ENCODE measurements at regions not wholly inside any gene's neighbourhood (a gene's known extent, or its start where the extent isn't known, plus 50 kb on each side); places are given as distances from the start of the nearest gene placed in this dataset.
"Not testable (repeated sequence)": the region's sequence is repeated elsewhere in the genome, so short reads cannot be mapped to it uniquely, and the experiment has no call there.

DNA sequence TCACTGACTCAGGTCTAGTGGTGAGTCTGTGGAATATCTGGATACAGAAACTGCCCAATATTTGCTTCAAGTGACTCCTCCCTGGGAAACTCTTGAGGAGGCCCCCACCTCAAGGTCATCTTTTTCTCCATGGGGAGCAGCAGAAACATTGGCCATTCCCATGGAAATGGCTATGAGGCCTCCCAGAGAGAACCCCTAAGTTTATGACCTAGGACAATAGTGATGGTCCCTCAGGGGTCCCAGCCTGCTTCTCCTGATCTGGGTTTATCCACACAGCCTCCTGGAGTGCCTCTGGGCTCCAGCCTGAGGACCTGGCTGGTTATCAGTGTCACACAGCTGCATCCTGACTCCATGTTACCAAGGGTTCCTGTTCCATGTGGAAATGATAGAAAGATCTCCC, 131.2 kb downstream of the ZNF280B start:
- Histone ChIP-seq H3K4me3 (no peak overlapping the region), H3K9me3 (ENCODE audit: control insufficient read depth in 4 of 4, insufficient read depth in 3 of 4, low read length in 3 of 4) (no peaks in the 10 kb centered on the region), H3K27ac (ENCODE audit: low read depth in 1 of 2, low read length in 1 of 2) (no peak overlapping the region), H3K27me3 (ENCODE audit: control insufficient read depth in 3 of 3, insufficient read depth in 3 of 3, low read length in 2 of 3) (peaks cover 0 to 5% (median 0%) of the 10 kb centered on the region in 3 donors), H3K4me1 (ENCODE audit: control insufficient read depth in 5 of 5, insufficient read depth in 5 of 5, low read length in 5 of 5) (no peaks in the 10 kb centered on the region), H3K36me3 (ENCODE audit: control insufficient read depth in 4 of 4, insufficient read depth in 4 of 4, low read length in 4 of 4) (no peaks in the 10 kb centered on the region), H3K9ac (ENCODE audit: insufficient read depth in 1 of 2, low read length in 2 of 2) (no peak overlapping the region)
- ATAC-seq (ENCODE audit: insufficient read depth, low FRiP score) (no peak), DNase-seq (no peak)
- TF ChIP-seq, protein P1, sequence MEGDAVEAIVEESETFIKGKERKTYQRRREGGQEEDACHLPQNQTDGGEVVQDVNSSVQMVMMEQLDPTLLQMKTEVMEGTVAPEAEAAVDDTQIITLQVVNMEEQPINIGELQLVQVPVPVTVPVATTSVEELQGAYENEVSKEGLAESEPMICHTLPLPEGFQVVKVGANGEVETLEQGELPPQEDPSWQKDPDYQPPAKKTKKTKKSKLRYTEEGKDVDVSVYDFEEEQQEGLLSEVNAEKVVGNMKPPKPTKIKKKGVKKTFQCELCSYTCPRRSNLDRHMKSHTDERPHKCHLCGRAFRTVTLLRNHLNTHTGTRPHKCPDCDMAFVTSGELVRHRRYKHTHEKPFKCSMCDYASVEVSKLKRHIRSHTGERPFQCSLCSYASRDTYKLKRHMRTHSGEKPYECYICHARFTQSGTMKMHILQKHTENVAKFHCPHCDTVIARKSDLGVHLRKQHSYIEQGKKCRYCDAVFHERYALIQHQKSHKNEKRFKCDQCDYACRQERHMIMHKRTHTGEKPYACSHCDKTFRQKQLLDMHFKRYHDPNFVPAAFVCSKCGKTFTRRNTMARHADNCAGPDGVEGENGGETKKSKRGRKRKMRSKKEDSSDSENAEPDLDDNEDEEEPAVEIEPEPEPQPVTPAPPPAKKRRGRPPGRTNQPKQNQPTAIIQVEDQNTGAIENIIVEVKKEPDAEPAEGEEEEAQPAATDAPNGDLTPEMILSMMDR (IDR thresholded peaks at IDR 0.05; ENCODE audit: control extremely low read depth, extremely low read depth), result no peak

DNA sequence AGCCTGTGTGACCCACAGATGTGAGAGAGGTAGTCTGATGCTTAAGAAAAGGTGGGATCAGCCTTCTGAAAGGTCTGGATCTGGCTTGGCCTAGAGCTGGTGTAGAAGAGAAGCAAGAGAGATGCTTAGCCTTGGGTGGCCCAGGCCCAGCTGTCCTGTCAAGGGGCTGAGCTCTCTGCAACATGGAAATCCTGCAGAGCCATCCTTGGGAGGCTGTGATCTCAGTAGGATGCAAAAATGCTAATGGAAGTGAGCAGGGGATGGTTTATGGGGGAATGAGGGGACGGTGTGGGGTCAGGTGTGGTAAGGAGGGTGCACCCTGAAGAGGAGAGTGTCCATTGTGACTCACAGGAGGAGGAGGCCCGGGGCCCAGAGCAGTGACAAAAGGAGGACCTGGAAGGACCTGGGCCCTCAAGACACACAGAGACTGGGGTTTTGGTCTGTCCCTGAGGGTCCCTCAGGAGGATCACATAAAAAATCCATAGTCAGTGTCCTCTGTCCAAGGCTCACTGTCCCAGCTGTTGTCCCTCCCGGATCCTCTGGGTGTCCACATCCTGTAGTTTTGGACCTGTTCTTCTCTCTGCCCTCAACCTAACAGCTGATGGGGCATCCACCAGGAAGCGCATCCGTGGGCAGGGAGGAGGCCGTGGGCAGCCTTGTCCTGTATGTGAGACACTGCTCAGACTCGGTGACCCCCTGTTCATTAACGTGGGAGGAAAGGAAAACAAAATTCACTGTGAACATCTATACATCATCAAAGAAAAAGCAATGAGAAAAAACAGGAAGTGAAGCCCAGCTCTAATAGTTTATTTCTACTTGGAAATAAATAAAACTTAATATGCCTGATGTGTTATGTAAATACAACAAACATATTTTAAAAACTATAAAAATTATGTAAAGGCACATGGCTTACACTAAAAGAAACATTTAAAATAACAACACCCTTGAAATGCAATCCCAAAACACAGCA, 129.8 kb downstream of the ZNF280B start:
- no peak overlapping the region for H3K4me3 ChIP-seq
- TF ChIP-seq, protein P1 (IDR thresholded peaks at IDR 0.05; ENCODE audit: control extremely low read depth, extremely low read depth), result no peak
- ATAC-seq (ENCODE audit: insufficient read depth, low FRiP score) (no peak), DNase-seq (no peak)
- no peak overlapping the region for H3K27ac ChIP-seq (ENCODE audit: low read depth in 1 of 2, low read length in 1 of 2)
- no peaks in the 10 kb centered on the region for H3K9me3 ChIP-seq (ENCODE audit: control insufficient read depth in 4 of 4, insufficient read depth in 3 of 4, low read length in 3 of 4)
- no peaks in the 10 kb centered on the region for H3K36me3 ChIP-seq (ENCODE audit: control insufficient read depth in 4 of 4, insufficient read depth in 4 of 4, low read length in 4 of 4)
- WGBS, 2 donors, result 64 to 78% methylated on average over 8 of the region's 8 CpGs
- peaks cover 0 to 11% (median 0%) of the 10 kb centered on the region in 3 donors for H3K27me3 ChIP-seq (ENCODE audit: control insufficient read depth in 3 of 3, insufficient read depth in 3 of 3, low read length in 2 of 3)
- H3K4me1 ChIP-seq (ENCODE audit: control insufficient read depth in 5 of 5, insufficient read depth in 5 of 5, low read length in 5 of 5), result no peaks in the 10 kb centered on the region
- no peak overlapping the region for H3K9ac ChIP-seq (ENCODE audit: insufficient read depth in 1 of 2, low read length in 2 of 2)

DNA sequence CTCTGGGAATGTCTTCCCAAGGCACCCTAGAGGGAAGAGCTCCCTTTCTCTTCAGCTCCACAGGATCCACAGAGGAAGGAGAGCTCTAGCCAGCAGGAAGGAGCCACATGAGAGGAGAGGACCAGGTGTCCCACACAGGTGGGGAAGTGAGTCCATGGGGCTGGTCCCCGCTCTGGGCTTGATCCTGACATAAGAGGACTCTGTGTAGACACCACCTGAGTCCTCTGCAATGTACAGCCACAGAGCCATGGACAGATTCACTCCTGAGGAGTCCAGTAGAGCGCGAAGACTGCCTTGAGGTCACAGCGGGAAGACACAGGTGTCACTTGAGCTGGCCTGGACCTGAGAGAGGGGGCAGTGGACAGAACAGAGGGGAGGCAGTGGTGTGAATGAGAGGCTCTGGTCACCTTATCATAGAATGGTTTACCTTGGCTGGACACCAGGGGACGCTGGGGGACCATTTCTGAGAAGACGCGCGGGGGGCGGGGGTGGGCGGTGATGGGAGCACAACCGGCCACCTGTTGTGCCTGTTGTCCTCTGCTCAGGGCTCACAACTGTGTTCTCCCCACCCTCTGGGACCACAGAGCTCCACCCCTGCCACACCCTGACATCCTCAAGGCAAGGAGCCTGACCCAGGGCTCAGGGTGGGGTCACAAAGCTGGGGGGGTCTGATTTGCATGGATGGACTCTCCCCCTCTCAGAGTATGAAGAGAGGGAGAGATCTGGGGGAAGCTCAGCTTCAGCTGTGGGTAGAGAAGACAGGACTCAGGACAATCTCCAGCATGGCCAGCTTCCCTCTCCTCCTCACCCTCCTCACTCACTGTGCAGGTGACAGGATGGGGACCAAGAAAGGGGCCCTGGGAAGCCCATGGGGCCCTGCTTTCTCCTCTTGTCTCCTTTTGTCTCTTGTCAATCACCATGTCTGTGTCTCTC, 128.2 kb downstream of the ZNF280B start:
- H3K27ac ChIP-seq (ENCODE audit: low read depth in 1 of 2, low read length in 1 of 2), result no peak overlapping the region
- peaks cover 0 to 11% (median 0%) of the 10 kb centered on the region in 3 donors for H3K27me3 ChIP-seq (ENCODE audit: control insufficient read depth in 3 of 3, insufficient read depth in 3 of 3, low read length in 2 of 3)

DNA sequence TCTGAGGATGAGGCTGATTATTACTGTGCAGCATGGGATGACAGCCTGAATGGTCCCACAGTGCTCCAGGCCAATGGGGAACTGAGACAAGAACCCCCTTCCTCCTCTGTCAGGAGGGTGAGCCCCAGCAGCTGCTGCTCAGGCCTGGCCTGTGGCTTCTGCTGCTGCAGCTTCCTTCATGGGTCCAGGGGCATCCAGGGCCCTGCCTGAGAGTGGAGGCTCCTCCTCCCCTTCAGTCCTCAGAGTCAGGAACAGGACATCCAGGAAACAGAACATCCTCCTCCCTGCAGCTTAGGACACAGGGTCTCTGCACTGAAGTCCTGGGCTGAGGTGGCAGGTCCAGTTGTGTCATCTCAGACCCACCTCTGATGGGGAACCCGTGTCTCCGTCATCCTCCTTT, 127.2 kb downstream of the ZNF280B start:
- not testable (repeated sequence) for H3K4me1 ChIP-seq (ENCODE audit: control insufficient read depth in 5 of 5, insufficient read depth in 5 of 5, low read length in 5 of 5); H3K36me3 ChIP-seq (ENCODE audit: control insufficient read depth in 4 of 4, insufficient read depth in 4 of 4, low read length in 4 of 4); H3K9ac ChIP-seq (ENCODE audit: insufficient read depth in 1 of 2, low read length in 2 of 2); H3K27ac ChIP-seq (ENCODE audit: low read depth in 1 of 2, low read length in 1 of 2); H3K4me3 ChIP-seq; DNase-seq; ATAC-seq (ENCODE audit: insufficient read depth, low FRiP score); H3K9me3 ChIP-seq (ENCODE audit: control insufficient read depth in 4 of 4, insufficient read depth in 3 of 4, low read length in 3 of 4)
- WGBS, 2 donors, result 76 to 83% methylated on average over 2 of the region's 2 CpGs
- H3K27me3 ChIP-seq (ENCODE audit: control insufficient read depth in 3 of 3, insufficient read depth in 3 of 3, low read length in 2 of 3), result peaks cover 0 to 11% (median 0%) of the 10 kb centered on the region in 3 donors

More for the DNA sequence above, 128.2 kb downstream of the ZNF280B start:
- Histone ChIP-seq H3K36me3 (ENCODE audit: control insufficient read depth in 4 of 4, insufficient read depth in 4 of 4, low read length in 4 of 4) (no peaks in the 10 kb centered on the region), H3K9ac (ENCODE audit: insufficient read depth in 1 of 2, low read length in 2 of 2) (no peak overlapping the region), H3K9me3 (ENCODE audit: control insufficient read depth in 4 of 4, insufficient read depth in 3 of 4, low read length in 3 of 4) (no peaks in the 10 kb centered on the region), H3K4me3 (no peak overlapping the region), H3K4me1 (ENCODE audit: control insufficient read depth in 5 of 5, insufficient read depth in 5 of 5, low read length in 5 of 5) (no peaks in the 10 kb centered on the region)
- TF ChIP-seq, protein P1 (IDR thresholded peaks at IDR 0.05; ENCODE audit: control extremely low read depth, extremely low read depth), result no peak
- WGBS, 2 donors, result 26 to 35% methylated on average over 11 of the region's 11 CpGs
- no peak for DNase-seq
- no peak for ATAC-seq (ENCODE audit: insufficient read depth, low FRiP score)
